ENCODE measurements at regions not wholly inside any gene's neighbourhood (a gene's known extent, or its start where the extent isn't known, plus 50 kb on each side); places are given as distances from the start of the nearest gene placed in this dataset.

DNA sequence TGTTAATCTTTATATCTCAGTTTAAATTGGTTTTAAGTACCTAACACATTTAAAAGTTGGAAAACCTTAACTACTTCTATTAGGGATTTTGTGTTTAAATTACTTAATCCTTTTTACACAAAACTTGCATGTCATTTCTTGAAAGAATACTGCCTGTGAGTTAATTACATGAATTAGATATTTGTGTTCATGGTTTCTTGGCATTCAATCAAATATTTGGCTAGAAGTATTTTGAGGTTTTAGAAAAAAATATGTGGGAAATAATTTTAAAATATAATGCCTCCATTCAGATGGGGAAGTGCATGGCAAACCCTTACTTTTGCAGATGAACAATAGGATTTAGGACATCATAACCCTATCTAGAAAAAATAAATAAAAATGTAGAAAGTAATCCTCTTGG is 186.5 kb upstream of the SEMA3E start:
- TF ChIP-seq, protein P1, sequence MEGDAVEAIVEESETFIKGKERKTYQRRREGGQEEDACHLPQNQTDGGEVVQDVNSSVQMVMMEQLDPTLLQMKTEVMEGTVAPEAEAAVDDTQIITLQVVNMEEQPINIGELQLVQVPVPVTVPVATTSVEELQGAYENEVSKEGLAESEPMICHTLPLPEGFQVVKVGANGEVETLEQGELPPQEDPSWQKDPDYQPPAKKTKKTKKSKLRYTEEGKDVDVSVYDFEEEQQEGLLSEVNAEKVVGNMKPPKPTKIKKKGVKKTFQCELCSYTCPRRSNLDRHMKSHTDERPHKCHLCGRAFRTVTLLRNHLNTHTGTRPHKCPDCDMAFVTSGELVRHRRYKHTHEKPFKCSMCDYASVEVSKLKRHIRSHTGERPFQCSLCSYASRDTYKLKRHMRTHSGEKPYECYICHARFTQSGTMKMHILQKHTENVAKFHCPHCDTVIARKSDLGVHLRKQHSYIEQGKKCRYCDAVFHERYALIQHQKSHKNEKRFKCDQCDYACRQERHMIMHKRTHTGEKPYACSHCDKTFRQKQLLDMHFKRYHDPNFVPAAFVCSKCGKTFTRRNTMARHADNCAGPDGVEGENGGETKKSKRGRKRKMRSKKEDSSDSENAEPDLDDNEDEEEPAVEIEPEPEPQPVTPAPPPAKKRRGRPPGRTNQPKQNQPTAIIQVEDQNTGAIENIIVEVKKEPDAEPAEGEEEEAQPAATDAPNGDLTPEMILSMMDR (IDR thresholded peaks at IDR 0.05; ENCODE audit: control extremely low read depth in 1 of 3, insufficient read depth in 1 of 3, low read depth in 1 of 3, low read length in 3 of 3) = no peak
- TF ChIP-seq CHD2 (IDR thresholded peaks at IDR 0.05; ENCODE audit: low read length) (no peak), TCF12 (IDR thresholded peaks at IDR 0.05; ENCODE audit: low read depth, low read length) (no peak), POLR2AphosphoS5 (IDR thresholded peaks at IDR 0.05; ENCODE audit: low read depth, low read length) (no peak), SIN3A (conservative IDR thresholded peaks at IDR 0.05 in 1 of 2, IDR thresholded peaks at IDR 0.05 in 1 of 2; ENCODE audit: low read depth in 1 of 2, low read length in 2 of 2) (no peak), EZH2 (IDR thresholded peaks at IDR 0.05; ENCODE audit: low read depth, low read length, severe bottlenecking) (no peak)

Measured in H1 (cell line).